Transverse colon (tissue), 3 donors: ENCODE measurements at regions not wholly inside any gene's neighbourhood (a gene's known extent, or its start where the extent isn't known, plus 50 kb on each side); places are given as distances from the start of the nearest gene placed in this dataset.
"Not testable (repeated sequence)": the region's sequence is repeated elsewhere in the genome, so short reads cannot be mapped to it uniquely, and the experiment has no call there.

Experiments used
- POLR2A ChIP-seq: fragments of 450-650 bp; IDR thresholded peaks from one replicate; pipeline ENCODE4 v1.6.1; 2016; ENCODE audit warnings: antibody characterized with exemption, mild to moderate bottlenecking, moderate library complexity
- TF ChIP-seq, protein P1 (sequence below), 5 experiments: fragments of 200-600 bp in 3 of 5; fragments of 450-650 bp in 2 of 5; sonication (generic) in 3 of 5; IDR thresholded peaks; 1 replicate in 2 of 5; 2 replicates in 3 of 5; pipeline ENCODE4 v1.5.1; 2016 to 2017; ENCODE audit warnings: antibody characterized with exemption in 5 of 5, inconsistent platforms in 3 of 5, mild to moderate bottlenecking in 2 of 5, moderate library complexity in 1 of 5

- TF ChIP-seq POLR2A = not testable (repeated sequence)
- TF ChIP-seq, protein P1, sequence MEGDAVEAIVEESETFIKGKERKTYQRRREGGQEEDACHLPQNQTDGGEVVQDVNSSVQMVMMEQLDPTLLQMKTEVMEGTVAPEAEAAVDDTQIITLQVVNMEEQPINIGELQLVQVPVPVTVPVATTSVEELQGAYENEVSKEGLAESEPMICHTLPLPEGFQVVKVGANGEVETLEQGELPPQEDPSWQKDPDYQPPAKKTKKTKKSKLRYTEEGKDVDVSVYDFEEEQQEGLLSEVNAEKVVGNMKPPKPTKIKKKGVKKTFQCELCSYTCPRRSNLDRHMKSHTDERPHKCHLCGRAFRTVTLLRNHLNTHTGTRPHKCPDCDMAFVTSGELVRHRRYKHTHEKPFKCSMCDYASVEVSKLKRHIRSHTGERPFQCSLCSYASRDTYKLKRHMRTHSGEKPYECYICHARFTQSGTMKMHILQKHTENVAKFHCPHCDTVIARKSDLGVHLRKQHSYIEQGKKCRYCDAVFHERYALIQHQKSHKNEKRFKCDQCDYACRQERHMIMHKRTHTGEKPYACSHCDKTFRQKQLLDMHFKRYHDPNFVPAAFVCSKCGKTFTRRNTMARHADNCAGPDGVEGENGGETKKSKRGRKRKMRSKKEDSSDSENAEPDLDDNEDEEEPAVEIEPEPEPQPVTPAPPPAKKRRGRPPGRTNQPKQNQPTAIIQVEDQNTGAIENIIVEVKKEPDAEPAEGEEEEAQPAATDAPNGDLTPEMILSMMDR (IDR thresholded peaks at IDR 0.05) = not testable (repeated sequence)
Observed at GRCh38 chr3:182523424-182523823, 269.9 kb upstream of the ATP11B start.
